Esophagus (tissue), 2 donors: ENCODE measurements at regions not wholly inside any gene's neighbourhood (a gene's known extent, or its start where the extent isn't known, plus 50 kb on each side); places are given as distances from the start of the nearest gene placed in this dataset.

Source experiments
- H3K27ac ChIP-seq, 2 donors: one replicate each; pipeline ENCODE4 v1.5.1; 2013; ENCODE audit warnings: low read depth in 2 of 2, mild to moderate bottlenecking in 2 of 2, inconsistent platforms in 1 of 2, low read length in 1 of 2, moderate library complexity in 1 of 2
- H3K27me3 ChIP-seq, 2 donors: one replicate each; pipeline ENCODE4 v1.6.1; 2013; ENCODE audit warnings: low read length in 2 of 2, control low read depth in 1 of 2, mild to moderate bottlenecking in 1 of 2; ENCODE audit not compliant: insufficient read depth in 2 of 2, control insufficient read depth in 1 of 2
- H3K36me3 ChIP-seq, 2 donors: one replicate each; pipeline ENCODE4 v1.6.1; 2013; ENCODE audit warnings: low read length in 1 of 2; ENCODE audit not compliant: control insufficient read depth in 2 of 2, insufficient read depth in 2 of 2
- H3K4me1 ChIP-seq, 2 donors: one replicate each; pipeline ENCODE4 v1.6.1; 2013; ENCODE audit warnings: low read length in 1 of 2; ENCODE audit not compliant: control insufficient read depth in 2 of 2, insufficient read depth in 2 of 2
- H3K4me3 ChIP-seq, 2 donors: one replicate each; pipeline ENCODE4 v1.5.1; 2013; ENCODE audit warnings: low read length in 2 of 2, mild to moderate bottlenecking in 2 of 2, low read depth in 1 of 2, moderate library complexity in 1 of 2
- H3K9me3 ChIP-seq, 2 donors: one replicate each; pipeline ENCODE4 v1.6.1; 2013; ENCODE audit warnings: mild to moderate bottlenecking in 2 of 2, low read depth in 1 of 2, low read length in 1 of 2, moderate library complexity in 1 of 2; ENCODE audit not compliant: control insufficient read depth in 2 of 2, insufficient read depth in 1 of 2
- WGBS, 2 donors: extraction: QIAGEN DNeasy Blood & Tissue Kit; methylation state at CpG; one replicate each; pipeline ENCODE4 v1.1.7; 2013; 5-methylcytosine and 5-hydroxymethylcytosine counted together
- donor health status: healthy with polysubstance abuse.
- donor health status: Bipolar disorder and iron deficiency.

DNA sequence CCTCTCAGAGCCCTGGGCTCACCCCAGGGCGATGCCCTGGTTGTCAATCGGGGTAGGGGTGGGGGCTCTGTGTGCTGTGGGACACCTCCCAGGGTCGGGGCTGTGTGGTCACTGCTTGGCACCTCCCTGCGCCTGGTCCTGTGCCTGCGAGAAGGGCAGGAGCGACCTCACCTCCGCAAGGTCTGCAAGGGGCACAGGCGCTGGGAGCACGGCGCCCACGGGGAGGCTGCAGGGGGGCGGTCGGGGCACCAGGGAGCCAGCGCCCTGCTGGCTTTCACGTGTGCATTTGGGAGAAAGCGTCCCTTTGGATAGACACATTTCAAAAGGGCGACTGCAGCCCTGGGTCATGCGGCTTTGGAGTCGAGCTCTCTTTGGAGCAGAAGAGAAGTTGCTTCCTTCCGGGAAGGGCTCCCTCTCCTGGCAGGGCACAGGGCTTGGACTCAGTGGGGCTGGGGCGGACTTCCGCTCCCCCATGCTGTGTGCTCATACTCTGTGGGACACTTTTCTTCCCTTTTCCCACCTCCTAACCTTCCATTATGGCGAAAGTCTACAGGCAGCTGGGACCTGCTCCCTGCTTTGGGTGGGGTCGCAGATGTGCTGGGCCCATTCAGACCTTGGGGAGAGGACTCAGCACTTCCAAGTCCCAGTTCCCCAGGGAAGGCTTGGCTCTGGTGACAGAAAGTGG, 52.9 kb upstream of the SLC28A3 start:
- no peak overlapping the region for H3K4me3 ChIP-seq
- no peaks in the 10 kb centered on the region for H3K4me1 ChIP-seq
- WGBS, 2 donors, result 90 to 93% methylated on average over 24 of the region's 24 CpGs
- no peaks in the 10 kb centered on the region for H3K9me3 ChIP-seq
- no peak overlapping the region for H3K27ac ChIP-seq
- no peaks in the 10 kb centered on the region for H3K27me3 ChIP-seq
- H3K36me3 ChIP-seq, result no peaks in the 10 kb centered on the region

DNA sequence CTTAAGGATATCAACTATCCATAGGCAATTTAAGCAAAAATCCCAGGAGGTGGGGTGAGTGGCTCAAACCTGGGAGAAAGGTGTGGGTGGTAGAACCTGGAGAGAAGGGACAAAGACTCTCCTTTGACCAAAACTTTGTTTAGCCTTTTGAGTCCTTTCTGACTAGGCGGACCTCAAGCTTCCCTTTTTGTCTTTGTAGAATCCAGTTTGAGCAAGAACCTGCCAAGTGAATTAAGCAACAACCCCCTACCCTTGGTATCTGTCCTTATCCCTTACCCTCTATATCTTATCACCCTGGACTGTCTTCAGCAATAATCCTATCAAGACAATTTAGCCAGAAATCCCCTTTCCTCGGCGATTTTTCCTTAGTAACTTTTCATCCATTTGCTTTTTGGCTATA, 53.5 kb upstream of the SLC28A3 start:
- no peaks in the 10 kb centered on the region for H3K9me3 ChIP-seq
- 87% methylated on average over 3 of the region's 3 CpGs for WGBS, 2 donors
- no peak overlapping the region for H3K27ac ChIP-seq
- H3K27me3 ChIP-seq, result no peaks in the 10 kb centered on the region
- no peaks in the 10 kb centered on the region for H3K4me1 ChIP-seq
- no peak overlapping the region for H3K4me3 ChIP-seq
- H3K36me3 ChIP-seq, result no peaks in the 10 kb centered on the region

DNA sequence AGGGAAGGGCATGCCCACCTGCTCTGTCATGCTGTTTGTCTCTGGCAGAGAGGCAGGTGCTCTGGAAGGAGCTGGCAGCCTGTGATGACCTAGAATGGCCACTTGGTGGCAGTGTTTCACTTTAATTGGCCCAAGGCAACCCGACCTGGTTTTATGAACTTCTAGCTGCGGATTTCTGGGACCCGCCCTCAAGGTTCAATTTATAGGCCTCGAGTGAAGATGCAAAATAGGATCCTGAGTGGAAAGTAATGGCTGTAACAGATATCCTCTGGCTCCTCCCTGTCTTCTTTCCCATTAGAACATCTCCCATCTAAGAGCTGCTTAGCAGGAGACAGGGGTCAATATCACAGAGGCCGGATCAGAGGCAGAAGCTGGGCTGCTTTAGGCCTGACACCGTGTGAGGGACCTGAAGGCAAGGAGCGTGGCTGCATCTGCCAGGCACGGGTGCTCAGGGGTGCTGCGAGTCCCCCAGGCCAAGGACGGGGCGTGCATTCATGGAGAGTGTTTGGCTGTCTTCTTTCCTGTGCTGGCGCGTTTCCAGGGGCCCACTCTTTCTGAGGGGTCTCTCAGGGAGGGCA, 56.7 kb upstream of the SLC28A3 start:
- Histone ChIP-seq H3K4me1 (no peaks in the 10 kb centered on the region), H3K27ac (no peak overlapping the region), H3K4me3 (no peak overlapping the region), H3K27me3 (no peaks in the 10 kb centered on the region), H3K36me3 (no peaks in the 10 kb centered on the region), H3K9me3 (no peaks in the 10 kb centered on the region)
- WGBS, 2 donors, result 51 to 56% methylated on average over 12 to 13 of the region's 13 CpGs

DNA sequence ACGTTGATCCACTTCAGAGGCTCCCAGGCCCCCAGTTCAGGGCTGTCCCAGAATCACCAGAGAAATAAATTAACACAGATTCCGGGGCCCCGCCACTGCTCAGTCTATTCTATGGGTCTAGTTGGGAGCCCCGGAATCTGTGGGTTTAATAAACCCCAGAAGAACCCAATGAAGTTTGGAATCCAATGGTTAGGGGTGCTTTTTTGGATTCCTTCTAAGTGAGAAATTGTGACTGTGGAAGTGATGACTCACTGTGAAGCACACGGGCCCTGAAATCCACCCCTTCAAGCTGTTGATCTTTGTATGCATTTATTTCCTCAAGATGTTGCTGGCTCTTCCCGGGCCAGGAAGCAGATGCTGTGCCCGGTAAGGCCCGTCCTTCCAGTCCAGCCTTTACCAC, 57.3 kb upstream of the SLC28A3 start:
- Histone ChIP-seq H3K9me3 (no peaks in the 10 kb centered on the region), H3K36me3 (no peaks in the 10 kb centered on the region), H3K27me3 (no peaks in the 10 kb centered on the region), H3K4me1 (no peaks in the 10 kb centered on the region), H3K4me3 (no peak overlapping the region), H3K27ac (no peak overlapping the region)
- WGBS, 2 donors, result 59 to 67% methylated on average over 8 of the region's 8 CpGs

DNA sequence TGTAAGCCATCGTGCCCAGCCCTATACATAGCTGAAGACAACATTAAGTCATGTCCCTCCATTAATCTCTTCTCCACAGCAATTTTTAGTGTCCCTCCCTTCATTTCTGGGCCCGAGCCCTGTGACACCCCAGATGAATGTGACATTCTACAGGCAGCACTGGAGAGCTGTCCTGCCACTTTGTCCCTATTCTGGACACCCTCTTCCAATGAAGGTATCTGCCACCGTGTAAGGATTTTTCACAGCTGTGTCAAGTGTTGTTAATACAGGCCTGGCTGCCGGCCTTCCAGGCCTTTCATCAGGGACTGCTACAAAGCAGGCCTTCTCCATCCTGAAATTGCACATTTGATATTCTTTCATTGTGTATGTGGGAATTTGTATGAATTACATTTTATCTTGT, 62.0 kb upstream of the SLC28A3 start:
- no peaks in the 10 kb centered on the region for H3K27me3 ChIP-seq
- no peak overlapping the region for H3K27ac ChIP-seq
- 89 to 90% methylated on average over 4 of the region's 4 CpGs for WGBS, 2 donors
- no peak overlapping the region for H3K4me3 ChIP-seq
- no peaks in the 10 kb centered on the region for H3K36me3 ChIP-seq
- H3K4me1 ChIP-seq, result no peaks in the 10 kb centered on the region
- no peaks in the 10 kb centered on the region for H3K9me3 ChIP-seq

DNA sequence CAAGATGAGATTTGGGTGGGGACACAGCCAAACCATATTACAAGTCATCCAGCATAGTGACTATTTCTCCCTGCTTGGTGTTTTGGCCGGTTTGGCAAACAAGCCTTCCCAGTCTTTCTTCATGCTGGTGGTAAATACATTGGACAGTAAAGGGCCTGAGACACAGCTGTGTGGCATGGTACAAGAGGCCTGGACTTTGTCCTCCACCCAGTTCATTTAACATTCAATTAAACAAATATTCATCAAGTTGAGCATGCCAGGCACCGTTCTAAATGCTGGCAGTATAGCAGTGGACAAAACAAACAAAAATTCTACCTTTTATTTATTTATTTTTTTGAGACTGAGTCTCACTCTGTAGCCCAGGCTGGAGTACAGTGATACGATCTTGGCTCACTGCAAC, 62.7 kb upstream of the SLC28A3 start:
- Histone ChIP-seq H3K4me1 (no peaks in the 10 kb centered on the region), H3K36me3 (no peaks in the 10 kb centered on the region), H3K27ac (no peak overlapping the region), H3K4me3 (no peak overlapping the region), H3K27me3 (no peaks in the 10 kb centered on the region), H3K9me3 (no peaks in the 10 kb centered on the region)
- 69 to 82% methylated on average over 3 of the region's 3 CpGs for WGBS, 2 donors

DNA sequence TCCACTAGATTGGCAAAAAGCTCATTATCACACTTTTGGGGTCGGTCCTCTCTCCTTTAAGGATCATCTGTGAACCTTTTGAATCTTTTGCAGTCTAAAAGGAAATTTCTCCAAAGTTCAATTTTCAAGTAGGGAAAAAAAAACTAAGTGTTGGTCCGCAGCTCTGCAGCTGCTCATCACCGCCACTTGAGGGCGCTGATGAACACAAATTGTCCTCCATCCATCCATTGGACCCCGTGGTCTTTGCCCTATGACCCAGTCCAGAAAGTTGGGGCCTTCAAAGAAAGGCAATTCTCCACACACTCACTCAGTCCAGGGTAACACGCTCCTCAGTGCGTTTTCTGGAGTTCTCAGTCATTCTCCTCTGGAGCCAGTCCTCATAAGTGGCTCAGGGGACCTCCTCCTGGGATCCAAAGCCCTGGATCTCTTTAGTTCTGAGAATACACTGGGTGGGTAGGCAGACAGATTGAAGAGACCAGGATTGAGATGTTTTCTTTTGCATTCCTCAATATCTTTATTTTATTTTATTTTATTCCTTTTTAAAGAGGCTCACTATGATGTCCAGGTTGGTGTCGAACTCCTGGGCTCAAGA, 63.6 kb upstream of the SLC28A3 start:
- 45 to 46% methylated on average over 8 of the region's 8 CpGs for WGBS, 2 donors
- no peak overlapping the region for H3K4me3 ChIP-seq

DNA sequence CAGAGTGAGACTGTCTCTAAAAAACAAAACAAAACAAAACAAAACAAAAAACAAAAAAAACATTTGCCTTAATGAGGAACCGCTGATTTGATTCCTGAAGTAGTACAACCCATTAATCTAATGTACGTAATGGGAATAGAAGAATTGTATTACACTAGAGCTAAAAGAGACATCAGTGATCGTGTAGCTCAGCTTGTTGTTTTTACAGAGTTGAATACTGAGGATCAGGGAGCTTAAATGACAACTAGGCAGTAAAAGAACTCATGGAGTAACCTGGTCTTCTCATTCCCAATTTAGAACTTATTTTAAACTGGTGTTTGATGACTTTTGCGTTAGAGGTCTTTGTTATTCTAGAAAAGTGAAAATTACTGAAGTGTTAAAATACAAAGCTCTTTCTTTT, 65.1 kb upstream of the SLC28A3 start:
- H3K9me3 ChIP-seq, result no peaks in the 10 kb centered on the region
- H3K36me3 ChIP-seq, result no peaks in the 10 kb centered on the region
- 86 to 91% methylated on average over 4 of the region's 4 CpGs for WGBS, 2 donors
- no peak overlapping the region for H3K4me3 ChIP-seq
- H3K27ac ChIP-seq, result no peak overlapping the region
- no peaks in the 10 kb centered on the region for H3K27me3 ChIP-seq
- H3K4me1 ChIP-seq, result no peaks in the 10 kb centered on the region

More for the DNA sequence above, 63.6 kb upstream of the SLC28A3 start:
- Histone ChIP-seq H3K27ac (no peak overlapping the region), H3K9me3 (no peaks in the 10 kb centered on the region), H3K27me3 (no peaks in the 10 kb centered on the region), H3K4me1 (no peaks in the 10 kb centered on the region), H3K36me3 (no peaks in the 10 kb centered on the region)

DNA sequence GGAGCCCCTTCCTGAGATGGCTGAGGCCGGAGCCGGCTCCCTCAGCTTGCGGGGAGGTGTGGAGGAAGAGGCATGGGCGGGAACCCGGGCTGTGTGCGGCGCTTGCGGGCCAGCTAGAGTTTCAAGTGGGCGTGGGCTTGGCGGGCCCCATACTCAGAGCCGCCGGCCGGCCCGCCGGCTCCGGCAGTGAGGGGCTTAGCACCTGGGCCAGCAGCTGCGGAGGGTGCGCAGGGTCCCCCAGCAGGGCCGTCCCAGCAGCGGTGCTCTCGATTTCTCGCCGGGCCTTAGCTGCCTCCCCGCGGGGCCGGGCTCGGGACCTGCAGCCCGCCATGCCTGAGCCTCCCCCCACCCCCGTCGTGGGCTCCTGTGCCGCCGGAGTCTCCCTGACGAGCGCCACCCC, 67.9 kb upstream of the SLC28A3 start:
- 98% methylated on average over 21 to 34 of the region's 34 CpGs for WGBS, 2 donors
- no peaks in the 10 kb centered on the region for H3K36me3 ChIP-seq
- no peaks in the 10 kb centered on the region for H3K9me3 ChIP-seq
- H3K4me3 ChIP-seq, result no peak overlapping the region
- H3K4me1 ChIP-seq, result no peaks in the 10 kb centered on the region
- no peak overlapping the region for H3K27ac ChIP-seq
- no peaks in the 10 kb centered on the region for H3K27me3 ChIP-seq
